ENCODE measurements at regions not wholly inside any gene's neighbourhood (a gene's known extent, or its start where the extent isn't known, plus 50 kb on each side); places are given as distances from the start of the nearest gene placed in this dataset.

- TF ChIP-seq ZNF460 (CRISPR knock-in tag; IDR thresholded peaks at IDR 0.05; ENCODE audit: borderline replicate concordance) (no peak), ZBTB1 (CRISPR knock-in tag; IDR thresholded peaks at IDR 0.05; ENCODE audit: borderline replicate concordance) (no peak), TAF1 (CRISPR knock-in tag; IDR thresholded peaks at IDR 0.05) (no peak), GABPA (IDR thresholded peaks at IDR 0.05; ENCODE audit: low read depth, low read length) (no peak), GABPA (CRISPR knock-in tag; IDR thresholded peaks at IDR 0.05; ENCODE audit: low read depth) (no peak), ATF4 (CRISPR knock-in tag; IDR thresholded peaks at IDR 0.05) (no peak)
Observed at GRCh38 chr9:27963836-27964235, 390.6 kb upstream of the C9orf72 start.
